Endothelial cell of umbilical vein (primary cell): ENCODE measurements at regions not wholly inside any gene's neighbourhood (a gene's known extent, or its start where the extent isn't known, plus 50 kb on each side); places are given as distances from the start of the nearest gene placed in this dataset.

ENCODE experiments used
- CTCF ChIP-seq, 2 donors: IDR thresholded peaks; 1 replicate in 1 of 2; 2 replicates in 1 of 2; pipeline ENCODE4 v1.5.1; 2011; ENCODE audit warnings: low read length in 2 of 2, mild to moderate bottlenecking in 2 of 2, moderate library complexity in 2 of 2, control low read depth in 1 of 2, inconsistent platforms in 1 of 2, low read depth in 1 of 2; ENCODE audit not compliant: insufficient read depth in 1 of 2; ENCODE audit errors: extremely low read depth in 1 of 2
- EZH2 ChIP-seq: IDR thresholded peaks from 2 replicates; pipeline ENCODE4 v1.6.1; 2012; ENCODE audit warnings: borderline replicate concordance, low read depth, mild to moderate bottlenecking, moderate library complexity, low read length, inconsistent platforms; ENCODE audit not compliant: severe bottlenecking
- FOS ChIP-seq: IDR thresholded peaks from 2 replicates; pipeline ENCODE4 v1.6.1; 2011; ENCODE audit warnings: mild to moderate bottlenecking, low read length, moderate library complexity, borderline replicate concordance; ENCODE audit not compliant: insufficient read depth
- JUN ChIP-seq: IDR thresholded peaks from 2 replicates; pipeline ENCODE4 v1.6.1; 2011; ENCODE audit warnings: borderline replicate concordance, low read depth; ENCODE audit not compliant: insufficient read length, insufficient read depth
- MAX ChIP-seq: IDR thresholded peaks from 2 replicates; pipeline ENCODE4 v1.6.1; 2011; ENCODE audit not compliant: insufficient read depth, insufficient read length
- MYC ChIP-seq: IDR thresholded peaks from one replicate; pipeline ENCODE4 v1.6.1; 2011; ENCODE audit warnings: mild to moderate bottlenecking, low read depth, low read length
- POLR2A ChIP-seq: IDR thresholded peaks from 2 replicates; pipeline ENCODE4 v1.6.1; 2012; ENCODE audit warnings: low read depth, mild to moderate bottlenecking, control low read depth, low read length
- POLR2AphosphoS5 ChIP-seq: IDR thresholded peaks from 2 replicates; pipeline ENCODE4 v1.6.1; 2012; ENCODE audit warnings: low read depth, mild to moderate bottlenecking, control low read depth, low read length, moderate library complexity; ENCODE audit not compliant: insufficient read depth

- no peak for TF ChIP-seq CTCF (IDR thresholded peaks at IDR 0.05; ENCODE audit: extremely low read depth in 1 of 2, insufficient read depth in 1 of 2, low read depth in 1 of 2, low read length in 2 of 2)
- TF ChIP-seq POLR2A: no peak
- no peak for TF ChIP-seq EZH2
- no peak for TF ChIP-seq POLR2AphosphoS5
- no peak for TF ChIP-seq MYC
- TF ChIP-seq MAX: no peak
- TF ChIP-seq FOS: no peak
- TF ChIP-seq JUN: no peak
Measured at GRCh38 chr14:49017447-49017846, 568.7 kb downstream of the RPS29 start.
